ENCODE measurements at regions not wholly inside any gene's neighbourhood (a gene's known extent, or its start where the extent isn't known, plus 50 kb on each side); places are given as distances from the start of the nearest gene placed in this dataset.

GRCh38 chr15:38996111-38996631 is 431.6 kb upstream of the RASGRP1 start:
- POLR2A ChIA-PET: interaction anchor here (1.0 kb wide), 1 partner anchor 585 kb away, joined by 3 read pairs; the partner anchor contains the start of gene THBS1
- ATAC-seq (no peak), FAIRE-seq (no peak), DNase-seq (ENCODE audit: low read depth in 1 of 2, low spot score in 1 of 2) (no peak)
- H3K4me2 ChIP-seq: no peak overlapping the region
- TF ChIP-seq HEYL (CRISPR knock-in tag; IDR thresholded peaks at IDR 0.05) (no peak), HES2 (IDR thresholded peaks at IDR 0.05) (no peak), MAFK (IDR thresholded peaks at IDR 0.05; ENCODE audit: partially characterized antibody) (no peak), HDAC2 (IDR thresholded peaks at IDR 0.05) (no peak), PBX3 (IDR thresholded peaks at IDR 0.05) (no peak)
- H3K9me3 ChIP-seq: no peaks in the 10 kb centered on the region
- CTCF ChIA-PET: no interaction called here
- no peaks in the 10 kb centered on the region for H3K4me1 ChIP-seq
- no peak overlapping the region for H3K4me3 ChIP-seq
- H3K27ac ChIP-seq: no peak overlapping the region
- WGBS (ENCODE audit: missing lambda C conversion rate): 58% methylated on average over 3 of the region's 3 CpGs

- Histone ChIP-seq H3K4me1 (no peaks in the 10 kb centered on the region), H3K27ac (no peak overlapping the region), H3K4me2 (no peak overlapping the region), H3K9me3 (no peaks in the 10 kb centered on the region), H3K4me3 (no peak overlapping the region)
- no peak for TF ChIP-seq ELK1 (IDR thresholded peaks at IDR 0.05; ENCODE audit: low read depth, low read length)
- no peak for TF ChIP-seq JUN (IDR thresholded peaks at IDR 0.05)
- TF ChIP-seq CBX8 (IDR thresholded peaks at IDR 0.05): no peak
- TF ChIP-seq PHF8 (IDR thresholded peaks at IDR 0.05; ENCODE audit: borderline replicate concordance, low read depth): no peak
- ChIA-PET POLR2A (no interaction called here), CTCF (no interaction called here)
- DNase-seq (ENCODE audit: low read depth in 1 of 2, low spot score in 1 of 2): no peak
- WGBS (ENCODE audit: missing lambda C conversion rate): 68% methylated on average over 1 of the region's 1 CpG
- FAIRE-seq: no peak
- no peak for ATAC-seq
Measured at GRCh38 chr15:38997841-38998240, 433.2 kb upstream of the RASGRP1 start.

GRCh38 chr15:39000008-39000734 is 435.6 kb upstream of the RASGRP1 start:
- H3K4me3 ChIP-seq: no peak overlapping the region
- DNase-seq (ENCODE audit: low read depth in 1 of 2, low spot score in 1 of 2) (no peak), FAIRE-seq (no peak), ATAC-seq (no peak)
- ChIA-PET CTCF (interaction anchor here (0.6 kb wide), 1 partner anchor 151 kb away, joined by 3 read pairs; no protein-coding TSS in a partner anchor), POLR2A (no interaction called here)
- no peaks in the 10 kb centered on the region for H3K9me3 ChIP-seq
- 70% methylated on average over 6 of the region's 10 CpGs for WGBS (ENCODE audit: missing lambda C conversion rate)
- TF ChIP-seq CBX8 (IDR thresholded peaks at IDR 0.05): no peak
- TF ChIP-seq RFX5 (IDR thresholded peaks at IDR 0.05): no peak
- TF ChIP-seq POLR2AphosphoS2 (conservative IDR thresholded peaks at IDR 0.05; ENCODE audit: low read length): no peak
- no peak for TF ChIP-seq ZNF302 (CRISPR knock-in tag; IDR thresholded peaks at IDR 0.05)
- TF ChIP-seq ZFP36 (IDR thresholded peaks at IDR 0.05; ENCODE audit: borderline replicate concordance, partially characterized antibody): no peak
- TF ChIP-seq MAZ (IDR thresholded peaks at IDR 0.05; ENCODE audit: borderline replicate concordance, low read depth, low read length): no peak
- TF ChIP-seq HES2 (IDR thresholded peaks at IDR 0.05): no peak
- TF ChIP-seq REST (IDR thresholded peaks at IDR 0.05): no peak
- no peak for TF ChIP-seq MAX (IDR thresholded peaks at IDR 0.05)
- no peak for TF ChIP-seq RARB (CRISPR knock-in tag; IDR thresholded peaks at IDR 0.05)
- TF ChIP-seq PBX3 (IDR thresholded peaks at IDR 0.05): no peak
- no peak for TF ChIP-seq RAD21 (conservative IDR thresholded peaks at IDR 0.05 in 1 of 2, IDR thresholded peaks at IDR 0.05 in 1 of 2)
- TF ChIP-seq MYC (IDR thresholded peaks at IDR 0.05; ENCODE audit: borderline replicate concordance, low read length): no peak
- no peak for TF ChIP-seq HOXA7 (CRISPR knock-in tag; IDR thresholded peaks at IDR 0.05)
- no peak for TF ChIP-seq CHD2 (IDR thresholded peaks at IDR 0.05; ENCODE audit: low read length, partially characterized antibody)
- no peak for TF ChIP-seq NPAS2 (CRISPR knock-in tag; IDR thresholded peaks at IDR 0.05; ENCODE audit: borderline replicate concordance)
- TF ChIP-seq ZC3H11A (IDR thresholded peaks at IDR 0.05): no peak
- H3K4me2 ChIP-seq: no peak overlapping the region
- no peaks in the 10 kb centered on the region for H3K4me1 ChIP-seq
- H3K27ac ChIP-seq: no peak overlapping the region

Data from A549 (cell line).